WI38 (cell line): ENCODE measurements at regions not wholly inside any gene's neighbourhood (a gene's known extent, or its start where the extent isn't known, plus 50 kb on each side); places are given as distances from the start of the nearest gene placed in this dataset.

Experiments used
- H3K4me3 ChIP-seq: 2 replicates; pipeline ENCODE4 v1.5.1; 2011; ENCODE audit warnings: low read depth, mild to moderate bottlenecking, control low read depth, low read length
- CTCF ChIP-seq: IDR thresholded peaks from 2 replicates; pipeline ENCODE4 v1.5.1; 2012; ENCODE audit warnings: low read depth, mild to moderate bottlenecking, control low read depth, low read length

DNA sequence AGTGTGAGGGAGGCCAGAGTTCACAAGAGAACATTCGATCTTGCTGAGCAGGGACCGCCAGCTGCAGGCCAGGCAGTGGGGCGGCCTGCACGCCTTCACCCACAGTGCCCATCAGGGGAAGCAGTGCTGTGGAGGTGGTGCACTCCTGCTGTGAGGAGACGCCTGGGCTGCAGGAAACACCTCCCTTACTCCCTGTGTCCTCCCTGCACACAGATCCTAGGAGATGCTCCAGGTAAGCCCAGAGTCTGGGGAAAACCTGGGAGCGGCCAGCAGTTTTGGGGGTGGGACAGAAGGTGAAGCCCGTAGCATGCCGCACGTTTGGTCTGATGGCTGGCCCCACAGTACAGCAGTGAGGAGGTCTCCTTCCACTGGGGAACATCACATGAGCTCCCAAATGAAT, 180.8 kb upstream of the RAB6C start:
- no peak overlapping the region for H3K4me3 ChIP-seq
- TF ChIP-seq CTCF: no peak

DNA sequence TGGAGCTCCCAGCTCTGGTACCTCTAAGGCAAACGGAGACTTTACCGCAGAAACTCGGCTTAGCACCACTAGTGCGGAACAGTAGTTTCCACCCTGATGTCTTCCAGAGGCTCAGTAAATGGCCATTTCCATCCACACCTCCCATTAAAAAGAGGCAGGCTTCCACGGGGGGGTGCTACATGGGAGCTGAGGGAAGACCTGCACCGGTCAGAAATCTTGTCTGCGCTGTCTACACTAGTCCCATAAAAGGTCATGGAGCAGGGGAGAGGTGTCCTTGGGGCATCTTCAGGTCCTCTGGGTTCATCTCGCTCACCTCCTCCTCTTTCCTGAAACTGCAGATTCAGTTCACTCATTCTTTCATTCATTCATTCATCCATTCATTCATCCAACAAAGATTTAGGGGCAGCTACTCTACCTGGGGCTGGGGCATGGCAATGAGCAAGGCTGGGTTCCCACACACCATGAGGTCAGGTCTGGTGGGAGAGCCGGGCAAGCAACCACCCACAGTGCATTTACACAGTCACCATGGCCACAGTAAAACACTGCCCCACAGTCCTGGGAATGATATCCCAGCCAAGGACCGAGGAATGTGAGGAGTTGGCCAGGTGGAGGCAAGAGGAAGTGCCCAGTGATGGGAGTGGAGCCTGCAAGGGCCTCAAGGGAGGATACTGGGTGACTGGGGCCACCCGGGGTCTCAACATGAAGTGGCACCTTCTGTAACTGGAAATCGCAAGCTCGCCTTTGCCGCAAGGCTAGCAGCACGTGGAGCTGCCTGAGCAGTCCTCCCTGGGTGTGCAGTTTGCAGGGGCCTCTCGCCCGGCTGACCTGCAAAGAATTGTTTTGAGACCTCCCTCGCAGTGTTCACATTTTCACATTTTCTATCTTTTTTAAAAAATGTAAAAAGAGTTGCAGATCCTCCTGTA, 180.2 kb upstream of the RAB6C start:
- no peak for TF ChIP-seq CTCF
- H3K4me3 ChIP-seq: no peak overlapping the region

- no peak for TF ChIP-seq CTCF
- no peak overlapping the region for H3K4me3 ChIP-seq
Measured at GRCh38 chr2:129800285-129800684, 179.2 kb upstream of the RAB6C start.

- no peak for TF ChIP-seq CTCF
- no peak overlapping the region for H3K4me3 ChIP-seq
Measured at GRCh38 chr2:129800686-129801085, 178.8 kb upstream of the RAB6C start.

- TF ChIP-seq CTCF: no peak
- no peak overlapping the region for H3K4me3 ChIP-seq
Measured at GRCh38 chr2:129801575-129801974, 177.9 kb upstream of the RAB6C start.

- no peak for TF ChIP-seq CTCF
- H3K4me3 ChIP-seq: no peak overlapping the region
Measured at GRCh38 chr2:129802290-129802689, 177.2 kb upstream of the RAB6C start.

- H3K4me3 ChIP-seq: no peak overlapping the region
- no peak for TF ChIP-seq CTCF
Measured at GRCh38 chr2:129803032-129803431, 176.4 kb upstream of the RAB6C start.
